ENCODE measurements at regions not wholly inside any gene's neighbourhood (a gene's known extent, or its start where the extent isn't known, plus 50 kb on each side); places are given as distances from the start of the nearest gene placed in this dataset.

- Mint-ChIP-seq H3K27me3 (ENCODE audit: low read depth in 2 of 2) (no peaks in the 10 kb centered on the region), H3K4me1 (no peaks in the 10 kb centered on the region), H3K36me3 (peaks cover 6% of the 10 kb centered on the region), H3K4me3 (no peak overlapping the region), H3K27ac (no peak overlapping the region), H3K9me3 (peaks cover 17 to 22% of the 10 kb centered on the region in 2 donors)
- H3K9me3 ChIP-seq (ENCODE audit: control insufficient read depth, insufficient read depth, low read length) = peaks cover 7% of the 10 kb centered on the region
- intact Hi-C loops (cut with micrococcal nuclease) = no loop called here
- no peak overlapping the region for H3K27ac ChIP-seq (ENCODE audit: low read length)
- H3K4me1 ChIP-seq (ENCODE audit: control insufficient read depth, insufficient read depth, low read length) = no peaks in the 10 kb centered on the region
- TF ChIP-seq CTCF (IDR thresholded peaks at IDR 0.05) = no peak
- no peak overlapping the region for H3K4me3 ChIP-seq (ENCODE audit: low read length)
- H3K36me3 ChIP-seq (ENCODE audit: control insufficient read depth, insufficient read depth, low read length) = no peaks in the 10 kb centered on the region
- no peaks in the 10 kb centered on the region for H3K27me3 ChIP-seq (ENCODE audit: control insufficient read depth, insufficient read depth, low read length)
- DNase-seq (no peak), ATAC-seq (no peak)
Measured at GRCh38 chr11:41989823-41990380, 530.5 kb upstream of the LRRC4C start.

GRCh38 chr11:41996533-41996932 is 537.1 kb upstream of the LRRC4C start:
- intact Hi-C loops (cut with micrococcal nuclease) = no loop called here
- H3K36me3 ChIP-seq (ENCODE audit: control insufficient read depth, insufficient read depth, low read length) = no peaks in the 10 kb centered on the region
- H3K4me1 ChIP-seq (ENCODE audit: control insufficient read depth, insufficient read depth, low read length) = no peaks in the 10 kb centered on the region
- no peak for TF ChIP-seq CTCF (IDR thresholded peaks at IDR 0.05)
- no peak overlapping the region for H3K27ac ChIP-seq (ENCODE audit: low read length)
- H3K9me3 ChIP-seq (ENCODE audit: control insufficient read depth, insufficient read depth, low read length) = peaks cover 4% of the 10 kb centered on the region
- Mint-ChIP-seq H3K4me1 (no peaks in the 10 kb centered on the region), H3K27ac (no peak overlapping the region), H3K27me3 (ENCODE audit: low read depth in 2 of 2) (no peaks in the 10 kb centered on the region), H3K4me3 (no peak overlapping the region), H3K9me3 (peaks cover 8 to 10% of the 10 kb centered on the region in 2 donors), H3K36me3 (peaks cover 4% of the 10 kb centered on the region)
- no peak for ATAC-seq
- no peak for DNase-seq
- no peaks in the 10 kb centered on the region for H3K27me3 ChIP-seq (ENCODE audit: control insufficient read depth, insufficient read depth, low read length)
- no peak overlapping the region for H3K4me3 ChIP-seq (ENCODE audit: low read length)
- WGBS (ENCODE audit: insufficient coverage) = 60% methylated on average over 1 of the region's 1 CpG

- Mint-ChIP-seq H3K27ac (no peak overlapping the region), H3K4me1 (no peaks in the 10 kb centered on the region), H3K27me3 (ENCODE audit: low read depth in 2 of 2) (no peaks in the 10 kb centered on the region), H3K4me3 (no peak overlapping the region), H3K9me3 (peaks cover 8 to 10% of the 10 kb centered on the region in 2 donors), H3K36me3 (peaks cover 4% of the 10 kb centered on the region)
- TF ChIP-seq CTCF (IDR thresholded peaks at IDR 0.05) = no peak
- peaks cover 4% of the 10 kb centered on the region for H3K9me3 ChIP-seq (ENCODE audit: control insufficient read depth, insufficient read depth, low read length)
- DNase-seq = no peak
- H3K27me3 ChIP-seq (ENCODE audit: control insufficient read depth, insufficient read depth, low read length) = no peaks in the 10 kb centered on the region
- intact Hi-C loops (cut with micrococcal nuclease) = no loop called here
- WGBS (ENCODE audit: insufficient coverage) = 90% methylated on average over 3 of the region's 5 CpGs
- no peak for ATAC-seq
- H3K27ac ChIP-seq (ENCODE audit: low read length) = no peak overlapping the region
- H3K36me3 ChIP-seq (ENCODE audit: control insufficient read depth, insufficient read depth, low read length) = no peaks in the 10 kb centered on the region
- no peak overlapping the region for H3K4me3 ChIP-seq (ENCODE audit: low read length)
- no peaks in the 10 kb centered on the region for H3K4me1 ChIP-seq (ENCODE audit: control insufficient read depth, insufficient read depth, low read length)
Measured at GRCh38 chr11:41997844-41998401, 538.5 kb upstream of the LRRC4C start.

GRCh38 chr11:41999066-41999465 is 539.6 kb upstream of the LRRC4C start:
- no peak for TF ChIP-seq CTCF (IDR thresholded peaks at IDR 0.05)
- H3K4me1 Mint-ChIP-seq = no peaks in the 10 kb centered on the region
- H3K27ac Mint-ChIP-seq = no peak overlapping the region
- H3K4me1 ChIP-seq (ENCODE audit: control insufficient read depth, insufficient read depth, low read length) = no peaks in the 10 kb centered on the region
- peaks cover 4 to 7% of the 10 kb centered on the region in 2 donors for H3K9me3 Mint-ChIP-seq
- no peak overlapping the region for H3K4me3 Mint-ChIP-seq
- intact Hi-C loops (cut with micrococcal nuclease) = no loop called here
- H3K4me3 ChIP-seq (ENCODE audit: low read length) = no peak overlapping the region
- H3K36me3 ChIP-seq (ENCODE audit: control insufficient read depth, insufficient read depth, low read length) = no peaks in the 10 kb centered on the region
- H3K36me3 Mint-ChIP-seq = peaks cover 4% of the 10 kb centered on the region
- ATAC-seq (no peak), DNase-seq (no peak)
- no peaks in the 10 kb centered on the region for H3K27me3 ChIP-seq (ENCODE audit: control insufficient read depth, insufficient read depth, low read length)
- H3K9me3 ChIP-seq (ENCODE audit: control insufficient read depth, insufficient read depth, low read length) = peaks cover 4% of the 10 kb centered on the region
- H3K27ac ChIP-seq (ENCODE audit: low read length) = no peak overlapping the region
- H3K27me3 Mint-ChIP-seq (ENCODE audit: low read depth in 2 of 2) = no peaks in the 10 kb centered on the region

Measured in natural killer cell (primary cell).